BE2C (cell line): ENCODE measurements at regions not wholly inside any gene's neighbourhood (a gene's known extent, or its start where the extent isn't known, plus 50 kb on each side); places are given as distances from the start of the nearest gene placed in this dataset.

Experiments
- DNase-seq: peaks from one replicate; pipeline ENCODE4 v3.0.0-alpha.2; 2020
- H3K27me3 ChIP-seq: fragments of 250-450 bp; sonication (Bioruptor Pico); 2 replicates; pipeline ENCODE4 v1.5.1; 2020; ENCODE audit warnings: mild to moderate bottlenecking
- H3K36me3 ChIP-seq: fragments of 250-450 bp; sonication (Bioruptor Pico); 2 replicates; pipeline ENCODE4 v1.5.1; 2020; ENCODE audit warnings: mild to moderate bottlenecking
- H3K4me1 ChIP-seq: fragments of 250-450 bp; sonication (Bioruptor Pico); 2 replicates; pipeline ENCODE4 v1.5.1; 2020
- H3K4me3 ChIP-seq: 2 replicates; pipeline ENCODE4 v1.5.1; 2011; ENCODE audit warnings: low read depth, low read length
- H3K9me3 ChIP-seq: fragments of 250-450 bp; sonication (Bioruptor Pico); 2 replicates; pipeline ENCODE4 v1.5.1; 2020
- TF ChIP-seq, protein P1 (sequence below): IDR thresholded peaks from 2 replicates; pipeline ENCODE4 v1.5.1; 2012; ENCODE audit warnings: mild to moderate bottlenecking, low read depth, low read length

GRCh38 chr1:82265436-82265835 lies 464.7 kb downstream of the ADGRL2 start:
- TF ChIP-seq, protein P1, sequence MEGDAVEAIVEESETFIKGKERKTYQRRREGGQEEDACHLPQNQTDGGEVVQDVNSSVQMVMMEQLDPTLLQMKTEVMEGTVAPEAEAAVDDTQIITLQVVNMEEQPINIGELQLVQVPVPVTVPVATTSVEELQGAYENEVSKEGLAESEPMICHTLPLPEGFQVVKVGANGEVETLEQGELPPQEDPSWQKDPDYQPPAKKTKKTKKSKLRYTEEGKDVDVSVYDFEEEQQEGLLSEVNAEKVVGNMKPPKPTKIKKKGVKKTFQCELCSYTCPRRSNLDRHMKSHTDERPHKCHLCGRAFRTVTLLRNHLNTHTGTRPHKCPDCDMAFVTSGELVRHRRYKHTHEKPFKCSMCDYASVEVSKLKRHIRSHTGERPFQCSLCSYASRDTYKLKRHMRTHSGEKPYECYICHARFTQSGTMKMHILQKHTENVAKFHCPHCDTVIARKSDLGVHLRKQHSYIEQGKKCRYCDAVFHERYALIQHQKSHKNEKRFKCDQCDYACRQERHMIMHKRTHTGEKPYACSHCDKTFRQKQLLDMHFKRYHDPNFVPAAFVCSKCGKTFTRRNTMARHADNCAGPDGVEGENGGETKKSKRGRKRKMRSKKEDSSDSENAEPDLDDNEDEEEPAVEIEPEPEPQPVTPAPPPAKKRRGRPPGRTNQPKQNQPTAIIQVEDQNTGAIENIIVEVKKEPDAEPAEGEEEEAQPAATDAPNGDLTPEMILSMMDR: no peak
- H3K4me1 ChIP-seq: no peaks in the 10 kb centered on the region
- no peaks in the 10 kb centered on the region for H3K9me3 ChIP-seq
- H3K4me3 ChIP-seq: no peak overlapping the region
- no peaks in the 10 kb centered on the region for H3K27me3 ChIP-seq
- no peak for DNase-seq
- no peaks in the 10 kb centered on the region for H3K36me3 ChIP-seq

DNA sequence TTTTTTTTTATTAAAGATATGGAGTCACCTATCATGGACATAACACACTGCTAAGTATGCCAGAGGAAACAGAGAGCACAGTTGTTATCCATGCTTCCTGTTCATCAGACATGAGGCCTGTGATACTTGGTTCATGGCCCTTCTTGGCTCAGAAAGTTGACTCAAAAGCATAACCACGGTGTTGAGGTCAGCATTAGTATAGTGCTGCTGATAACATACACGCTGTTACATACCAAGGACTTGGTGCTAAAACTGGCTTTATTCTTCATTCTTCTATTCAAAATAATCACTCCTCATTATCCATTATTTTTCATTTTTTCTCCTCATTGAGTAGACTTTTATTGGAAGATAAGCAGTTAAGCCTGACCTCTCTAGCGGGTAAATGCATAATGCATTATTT lies 464.1 kb downstream of the ADGRL2 start:
- DNase-seq: no peak
- H3K36me3 ChIP-seq: no peaks in the 10 kb centered on the region
- TF ChIP-seq, protein P1: no peak
- no peaks in the 10 kb centered on the region for H3K27me3 ChIP-seq
- H3K4me3 ChIP-seq: no peak overlapping the region
- H3K9me3 ChIP-seq: no peaks in the 10 kb centered on the region
- no peaks in the 10 kb centered on the region for H3K4me1 ChIP-seq

DNA sequence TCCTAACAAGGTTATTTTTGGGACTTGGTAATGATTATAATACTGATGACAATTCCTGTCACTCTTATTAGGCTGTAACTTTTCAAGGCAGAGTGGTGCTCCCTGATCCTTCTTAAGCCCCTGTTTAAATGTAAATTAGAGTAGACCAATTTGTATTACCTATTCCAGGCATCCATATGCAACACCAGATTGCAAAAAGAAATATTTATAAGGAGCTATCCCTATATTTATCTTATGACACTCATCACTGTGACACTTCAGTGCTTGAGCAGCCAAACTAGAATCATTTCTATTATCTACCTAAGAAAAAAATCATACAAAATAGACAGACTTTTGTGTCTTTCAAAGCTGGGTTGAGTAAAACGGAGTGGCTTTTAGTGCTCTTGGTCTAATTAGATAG lies 462.7 kb downstream of the ADGRL2 start:
- no peaks in the 10 kb centered on the region for H3K27me3 ChIP-seq
- TF ChIP-seq, protein P1: no peak
- no peak for DNase-seq
- H3K9me3 ChIP-seq: no peaks in the 10 kb centered on the region
- no peak overlapping the region for H3K4me3 ChIP-seq
- H3K4me1 ChIP-seq: no peaks in the 10 kb centered on the region
- no peaks in the 10 kb centered on the region for H3K36me3 ChIP-seq

DNA sequence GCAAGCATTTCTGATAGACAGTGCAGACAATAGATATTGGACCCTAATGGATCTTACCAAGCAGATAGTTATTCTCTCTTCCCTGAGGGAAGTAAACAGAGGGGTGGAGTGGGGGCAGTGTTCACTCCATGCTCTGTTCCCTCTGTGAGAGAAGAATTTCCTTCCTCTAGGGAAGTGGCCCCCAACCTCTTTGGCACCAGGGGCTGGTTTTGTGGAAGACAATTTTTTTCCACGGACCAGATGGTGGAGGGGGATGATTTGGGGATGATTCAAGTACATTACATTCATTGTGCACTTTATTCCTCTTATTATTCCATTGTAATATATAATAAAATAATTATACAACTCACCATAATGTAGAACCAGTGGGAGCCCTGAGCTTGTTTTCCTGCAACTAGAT lies 459.9 kb downstream of the ADGRL2 start:
- Histone ChIP-seq H3K36me3 (no peaks in the 10 kb centered on the region), H3K27me3 (no peaks in the 10 kb centered on the region), H3K4me1 (no peaks in the 10 kb centered on the region), H3K4me3 (no peak overlapping the region), H3K9me3 (no peaks in the 10 kb centered on the region)
- TF ChIP-seq, protein P1: no peak
- no peak for DNase-seq

DNA sequence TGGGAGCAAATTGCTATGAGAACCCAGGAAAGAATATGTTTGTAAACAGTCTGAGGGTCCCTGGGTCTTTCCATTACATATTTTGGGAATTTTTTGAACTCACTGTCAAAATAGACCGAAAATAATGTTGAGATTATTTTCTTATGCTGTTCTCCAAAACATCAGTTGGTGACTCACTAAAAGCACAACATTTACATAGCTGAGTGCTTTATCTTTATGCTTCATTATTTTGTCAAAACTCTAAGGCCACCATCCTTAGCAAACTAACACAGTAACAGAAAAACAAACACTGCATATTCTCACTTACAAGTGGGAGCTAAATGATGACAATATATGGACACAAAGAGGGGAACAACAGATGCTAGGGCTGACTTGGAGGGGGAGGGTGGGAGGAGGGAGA lies 459.3 kb downstream of the ADGRL2 start:
- Histone ChIP-seq H3K4me3 (no peak overlapping the region), H3K4me1 (no peaks in the 10 kb centered on the region), H3K27me3 (no peaks in the 10 kb centered on the region), H3K9me3 (no peaks in the 10 kb centered on the region), H3K36me3 (no peaks in the 10 kb centered on the region)
- DNase-seq: no peak
- TF ChIP-seq, protein P1: no peak

GRCh38 chr1:82258887-82259286 lies 458.2 kb downstream of the ADGRL2 start:
- Histone ChIP-seq H3K36me3 (no peaks in the 10 kb centered on the region), H3K4me1 (no peaks in the 10 kb centered on the region), H3K9me3 (no peaks in the 10 kb centered on the region), H3K4me3 (no peak overlapping the region), H3K27me3 (no peaks in the 10 kb centered on the region)
- no peak for DNase-seq
- TF ChIP-seq, protein P1: no peak
